ENCODE measurements at regions not wholly inside any gene's neighbourhood (a gene's known extent, or its start where the extent isn't known, plus 50 kb on each side); places are given as distances from the start of the nearest gene placed in this dataset.

GRCh38 chr9:110124439-110124838, 83.5 kb downstream of the C9orf152 start:
- no peak for DNase-seq (ENCODE audit: extremely low read depth, low read depth)
- no peak for TF ChIP-seq CTCF (IDR thresholded peaks at IDR 0.05; ENCODE audit: low read depth, low read length, missing control alignments)
- H3K4me3 ChIP-seq (replicated peaks; ENCODE audit: low read depth, low read length): no peak overlapping the region

GRCh38 chr9:110125207-110125751, 82.7 kb downstream of the C9orf152 start:
- no peak for TF ChIP-seq CTCF (IDR thresholded peaks at IDR 0.05; ENCODE audit: low read depth, low read length, missing control alignments)
- no peak for DNase-seq (ENCODE audit: extremely low read depth, low read depth)
- no peak overlapping the region for H3K4me3 ChIP-seq (replicated peaks; ENCODE audit: low read depth, low read length)

DNA sequence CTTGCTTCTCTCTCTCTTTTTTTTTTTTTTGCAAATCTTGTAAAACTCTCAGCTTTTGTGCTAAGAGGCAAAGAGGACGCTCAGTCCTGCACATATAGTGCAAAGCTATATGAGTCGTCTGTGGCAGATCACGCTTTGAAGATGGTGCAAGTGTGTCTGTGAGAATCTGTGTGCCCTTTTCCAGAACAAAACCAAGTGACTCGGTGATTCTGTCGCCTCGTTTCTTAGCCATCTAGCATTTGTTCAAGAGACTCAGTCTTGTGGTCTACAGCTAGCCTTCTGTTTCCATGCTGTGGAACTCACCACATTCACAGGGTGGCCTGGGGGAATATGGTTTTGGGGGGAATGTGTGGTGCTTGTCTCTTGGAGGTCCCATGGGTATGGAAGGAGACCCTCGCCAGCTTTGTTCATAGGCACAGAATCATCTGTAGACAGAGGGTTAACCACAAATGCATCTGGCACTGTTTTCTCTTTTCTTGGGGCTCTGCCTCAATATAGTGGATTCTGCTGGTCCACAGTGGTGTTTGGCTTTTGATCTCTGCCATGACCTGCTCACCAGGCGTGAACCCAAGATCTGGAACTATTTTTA, 82.1 kb downstream of the C9orf152 start:
- no peak for TF ChIP-seq CTCF (IDR thresholded peaks at IDR 0.05; ENCODE audit: low read depth, low read length, missing control alignments)
- DNase-seq (ENCODE audit: extremely low read depth, low read depth): no peak
- no peak overlapping the region for H3K4me3 ChIP-seq (replicated peaks; ENCODE audit: low read depth, low read length)

DNA sequence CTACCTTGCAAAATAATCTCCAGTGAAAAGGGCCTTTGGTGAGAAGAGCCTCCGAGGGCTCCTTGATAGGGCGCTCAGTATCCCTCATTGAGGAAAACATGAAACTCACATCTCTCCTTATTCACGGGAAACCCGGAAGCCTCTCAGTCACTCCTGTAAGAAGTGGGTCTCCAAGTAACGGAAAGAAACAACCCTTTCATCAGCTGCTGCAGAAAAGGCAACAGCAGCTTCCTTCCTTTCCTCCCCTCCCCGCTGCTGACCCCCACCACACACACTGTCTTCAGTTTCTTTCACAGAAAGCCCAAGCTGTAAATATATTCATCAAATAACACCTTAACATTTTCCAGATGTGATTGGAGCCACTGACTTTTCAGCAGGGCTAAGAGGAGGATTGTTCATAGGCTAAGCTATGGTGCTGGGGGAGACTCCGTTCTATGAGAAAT, 81.4 kb downstream of the C9orf152 start:
- no peak for TF ChIP-seq CTCF (IDR thresholded peaks at IDR 0.05; ENCODE audit: low read depth, low read length, missing control alignments)
- DNase-seq (ENCODE audit: extremely low read depth, low read depth): no peak
- no peak overlapping the region for H3K4me3 ChIP-seq (replicated peaks; ENCODE audit: low read depth, low read length)

DNA sequence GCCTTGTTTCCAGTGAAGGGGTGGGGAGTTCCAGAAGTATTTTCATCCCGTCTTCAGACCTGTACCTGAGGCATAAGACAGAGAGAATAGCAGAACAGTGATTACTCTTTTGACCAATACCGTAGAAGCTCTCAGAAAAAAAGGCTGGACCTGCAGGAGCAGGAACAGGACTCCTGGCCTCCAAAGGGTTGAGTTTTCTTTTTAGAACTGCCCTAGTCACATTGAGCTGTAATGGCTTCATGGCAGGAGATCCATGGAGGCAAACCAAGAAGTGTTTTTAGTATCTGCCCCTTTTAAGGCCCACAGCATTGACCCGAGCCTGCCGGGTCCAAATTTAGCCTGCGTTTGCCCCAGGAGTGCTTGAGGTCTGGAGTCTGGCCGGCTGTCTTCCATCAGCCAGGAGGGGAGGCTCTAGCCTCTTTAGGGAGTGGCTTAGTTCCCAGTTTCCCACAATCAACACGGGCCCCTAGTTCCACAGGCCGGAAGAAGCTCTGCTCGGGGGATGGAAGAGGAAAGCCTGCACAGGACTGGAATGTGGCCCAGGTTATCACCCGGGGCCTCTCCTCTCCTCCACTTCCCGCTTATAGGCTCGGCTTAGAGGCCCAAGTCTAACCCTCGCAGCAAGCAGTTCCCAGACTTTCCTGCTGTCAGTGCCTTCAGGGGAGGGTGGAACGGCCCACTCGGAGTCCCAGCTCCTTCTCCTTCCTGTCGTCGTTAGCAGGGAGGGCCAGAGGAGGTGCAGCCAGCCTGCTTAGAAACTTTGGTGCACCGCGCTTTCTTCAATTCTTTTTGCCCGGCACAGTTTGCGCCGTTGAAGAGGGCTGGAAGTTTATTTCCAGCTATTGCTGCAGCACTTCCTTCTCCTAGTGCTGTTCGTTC, 80.7 kb downstream of the C9orf152 start:
- no peak for TF ChIP-seq CTCF (IDR thresholded peaks at IDR 0.05; ENCODE audit: low read depth, low read length, missing control alignments)
- H3K4me3 ChIP-seq (replicated peaks; ENCODE audit: low read depth, low read length): no peak overlapping the region
- no peak for DNase-seq (ENCODE audit: extremely low read depth, low read depth)

GRCh38 chr9:110128664-110129329, 79.2 kb downstream of the C9orf152 start:
- no peak for TF ChIP-seq CTCF (IDR thresholded peaks at IDR 0.05; ENCODE audit: low read depth, low read length, missing control alignments)
- H3K4me3 ChIP-seq (replicated peaks; ENCODE audit: low read depth, low read length): no peak overlapping the region
- no peak for DNase-seq (ENCODE audit: extremely low read depth, low read depth)

Data from HFF-Myc (cell line).